ENCODE measurements at regions not wholly inside any gene's neighbourhood (a gene's known extent, or its start where the extent isn't known, plus 50 kb on each side); places are given as distances from the start of the nearest gene placed in this dataset.

DNA sequence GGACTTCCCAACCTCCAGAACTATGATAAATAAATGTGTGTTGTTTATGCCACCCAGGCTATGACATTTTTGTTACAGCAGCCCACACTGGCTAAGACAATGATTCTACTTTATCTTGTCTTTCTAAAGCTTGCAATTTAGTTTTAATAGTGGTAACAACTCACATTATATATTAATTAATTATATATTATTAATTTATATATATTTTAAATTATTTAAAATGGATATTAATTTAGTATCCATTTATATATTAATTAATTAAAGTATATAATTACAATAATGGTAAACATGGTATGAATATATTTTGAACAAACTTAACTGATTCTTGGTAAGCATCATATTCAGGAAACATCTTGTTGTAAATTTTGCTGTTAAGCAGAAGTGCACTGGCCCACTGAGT lies 863.9 kb downstream of the MCTP2 start:
- DNase-seq: no peak

DNA sequence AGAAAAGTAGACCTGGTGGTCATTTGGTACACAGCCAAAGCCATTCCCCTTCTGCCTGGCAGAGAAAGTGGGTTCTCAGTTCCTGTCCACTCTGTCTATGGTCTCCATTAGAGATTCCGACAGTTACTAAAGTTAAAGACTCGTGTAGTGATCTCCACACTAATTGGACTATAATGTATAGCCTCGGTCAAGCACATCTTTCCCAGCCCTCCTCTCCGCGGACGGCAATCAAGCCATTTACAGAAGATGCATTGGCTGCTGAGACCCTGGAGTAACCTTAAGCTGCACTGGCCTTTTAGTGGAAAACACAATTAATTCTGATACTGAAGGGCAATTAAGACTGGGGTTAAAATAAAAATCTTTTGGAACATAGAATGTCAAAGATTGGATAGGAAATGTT lies 865.3 kb downstream of the MCTP2 start:
- no peak for DNase-seq

DNA sequence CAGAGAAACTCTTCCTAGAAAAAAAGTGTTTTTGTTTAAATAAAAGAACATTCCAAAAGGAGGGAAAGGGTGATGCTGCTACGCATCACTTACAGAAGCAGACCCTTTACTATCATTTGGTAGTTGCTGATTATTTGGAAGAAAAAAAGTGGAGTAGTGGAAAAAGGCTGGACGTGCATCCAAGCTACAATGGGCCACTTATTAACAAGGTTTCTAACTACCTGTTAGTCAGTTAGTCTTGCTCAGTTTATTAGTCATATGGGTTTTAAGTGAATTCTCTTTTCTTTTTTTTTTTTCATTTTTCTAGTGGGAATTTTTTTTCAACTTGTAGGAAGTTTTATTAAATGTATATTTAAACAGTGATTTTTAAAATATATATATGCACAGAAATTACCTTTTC lies 866.0 kb downstream of the MCTP2 start:
- DNase-seq: no peak

DNA sequence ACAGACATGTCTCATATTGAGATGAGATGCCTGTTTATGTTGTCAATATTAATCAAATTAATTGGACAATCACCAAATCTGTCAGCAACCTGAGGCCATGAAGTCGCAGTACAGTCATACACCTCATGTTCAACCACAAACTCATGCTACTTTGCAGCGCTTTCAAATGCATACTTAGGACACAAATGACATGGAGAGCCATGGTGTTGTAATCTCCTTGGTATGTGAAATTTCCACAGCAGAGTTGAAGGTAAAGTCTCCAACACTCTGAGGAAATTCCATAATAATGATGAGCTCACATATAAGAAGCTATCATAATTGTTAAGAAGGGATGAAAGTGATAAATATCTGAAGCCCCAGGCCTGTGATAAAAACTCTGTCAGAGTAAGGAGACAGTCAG lies 873.9 kb downstream of the MCTP2 start:
- DNase-seq: no peak

DNA sequence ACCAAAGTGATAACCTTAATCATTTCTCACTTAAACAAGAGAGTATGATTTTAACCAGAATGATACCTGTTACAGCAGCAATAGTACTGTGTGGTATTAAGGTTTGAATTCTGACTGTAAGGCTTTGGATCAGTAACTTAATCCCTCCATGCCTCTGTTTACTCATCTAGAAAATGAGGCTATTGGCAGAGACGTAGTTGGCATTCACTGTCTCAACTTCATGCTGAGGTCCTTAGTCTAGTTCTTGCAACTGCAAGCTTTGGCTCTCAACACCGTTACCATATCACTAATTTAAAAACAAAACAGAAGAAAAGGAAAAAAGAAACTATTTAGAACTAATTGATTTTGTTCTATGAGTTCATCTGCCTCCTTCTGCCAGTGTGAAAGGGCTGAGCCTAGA lies 875.4 kb downstream of the MCTP2 start:
- no peak for DNase-seq

DNA sequence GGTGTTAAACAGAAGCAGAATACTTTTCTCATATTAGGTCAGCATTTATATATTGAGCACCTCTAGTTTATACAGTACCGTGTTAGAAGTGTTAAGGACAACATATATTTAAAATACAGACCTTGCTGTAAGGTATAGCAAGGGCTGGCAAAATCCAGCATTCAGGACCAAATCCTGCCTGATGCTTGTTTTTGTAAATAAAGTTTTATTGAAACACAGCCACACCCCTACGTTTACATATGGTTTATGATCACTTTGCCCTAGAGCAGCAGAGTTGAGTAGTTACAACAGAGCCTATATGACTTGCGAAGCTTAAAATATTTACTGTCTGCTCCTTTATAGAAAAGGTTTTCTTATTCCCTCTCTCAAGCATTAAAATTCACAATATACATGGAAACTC lies 877.3 kb downstream of the MCTP2 start:
- DNase-seq: no peak

DNA sequence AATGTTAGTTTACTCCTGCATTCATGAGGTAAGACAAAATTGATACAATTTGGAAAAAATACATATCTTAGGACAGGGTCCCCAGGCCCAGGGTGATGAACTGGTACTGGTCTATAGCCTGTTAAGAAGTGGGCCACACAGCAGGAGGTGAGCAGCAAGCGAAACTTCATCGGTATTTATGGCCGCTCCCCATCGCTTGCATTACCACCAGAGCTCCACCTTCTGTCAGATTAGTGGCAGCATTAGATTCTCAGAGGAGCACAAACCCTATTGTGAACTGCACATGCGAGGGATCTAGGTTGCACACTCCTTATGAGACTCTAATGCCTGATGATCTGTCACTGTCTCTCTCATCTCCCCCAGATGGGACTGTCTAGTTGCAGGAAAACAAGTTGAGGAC lies 880.6 kb downstream of the MCTP2 start:
- no peak for DNase-seq

DNA sequence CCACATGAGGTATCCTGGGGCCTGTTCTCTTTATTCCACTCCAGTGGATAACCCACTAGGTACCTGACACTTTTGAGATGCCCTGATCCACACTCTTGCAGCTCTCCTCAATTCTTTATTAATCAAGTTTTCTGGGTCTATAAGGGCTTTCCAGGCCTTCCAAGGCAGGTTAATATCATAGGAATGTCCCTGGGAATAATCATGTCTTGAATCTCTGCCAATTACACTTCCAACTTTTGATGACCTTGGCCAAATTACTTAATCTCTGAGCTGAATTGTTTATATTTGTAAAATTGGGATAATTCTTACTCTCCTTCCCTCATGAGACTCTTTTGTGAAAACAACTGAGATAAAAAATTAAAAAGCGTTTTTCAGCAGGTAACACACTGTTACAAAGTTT lies 881.7 kb downstream of the MCTP2 start:
- no peak for DNase-seq

DNA sequence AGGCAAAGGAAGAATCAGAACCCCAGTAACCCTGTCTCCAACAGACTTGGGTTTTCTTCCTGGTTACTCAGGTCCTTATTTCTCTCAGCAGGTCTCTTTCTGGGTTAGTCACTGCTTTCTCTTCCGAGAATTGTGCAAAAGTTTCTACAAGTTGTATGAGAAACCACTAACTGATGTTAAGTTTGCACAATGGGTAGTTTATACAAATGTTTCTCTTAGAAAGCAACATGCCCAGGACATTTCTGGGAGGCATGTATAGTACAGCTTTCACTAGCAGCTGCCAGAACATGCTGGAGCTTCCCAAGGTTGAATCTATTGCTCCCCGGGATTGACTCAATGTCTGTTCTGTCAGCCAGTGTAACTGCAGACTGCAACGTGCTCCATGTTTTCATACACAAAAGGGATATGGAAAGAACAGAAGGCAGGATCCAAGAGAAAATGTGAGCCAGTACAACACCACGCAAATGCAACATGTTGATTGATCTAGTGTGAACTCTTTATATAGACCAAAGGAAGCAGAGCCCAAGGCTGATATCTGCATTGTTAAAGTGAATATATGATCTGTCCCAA lies 887.8 kb downstream of the MCTP2 start:
- DNase-seq: no peak

DNA sequence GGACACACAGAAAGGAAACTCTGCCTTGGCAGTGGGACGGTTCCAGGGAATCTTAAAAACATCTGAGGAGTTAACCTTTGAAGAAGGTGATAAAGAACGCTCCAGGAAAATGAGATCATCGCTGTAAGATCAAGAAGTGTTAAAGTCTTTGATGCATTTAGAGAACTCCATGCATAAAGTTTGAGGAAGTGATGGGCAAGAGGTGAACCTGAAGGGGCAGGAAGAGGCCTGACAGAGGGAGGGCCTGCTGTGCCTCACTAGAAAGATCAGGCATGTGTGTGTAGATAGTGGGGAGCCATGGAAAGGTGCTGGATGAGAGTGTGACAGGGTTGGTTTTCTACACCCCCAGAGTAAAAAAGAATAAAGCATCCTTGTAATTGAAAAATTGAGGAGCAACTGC lies 889.2 kb downstream of the MCTP2 start:
- DNase-seq: no peak

DNA sequence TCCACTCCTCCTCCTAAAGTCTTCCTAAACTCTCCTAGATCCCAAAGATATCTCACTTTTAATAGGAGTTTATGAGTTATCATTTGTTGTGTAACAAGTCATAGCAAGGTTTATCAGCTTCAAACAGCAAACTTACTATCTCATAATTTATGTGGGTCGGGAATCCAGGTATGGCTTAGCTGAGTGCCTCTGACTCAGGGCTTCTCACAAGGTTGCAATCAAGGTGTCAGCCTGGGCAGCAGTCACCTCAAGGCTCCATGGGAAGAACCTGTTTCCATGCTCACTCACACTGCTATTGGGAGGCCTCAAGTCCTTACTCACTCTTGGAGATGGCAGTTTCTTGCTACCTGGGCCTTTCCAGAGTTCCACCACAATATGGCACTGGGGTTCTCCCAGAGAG lies 889.8 kb downstream of the MCTP2 start:
- DNase-seq: no peak

DNA sequence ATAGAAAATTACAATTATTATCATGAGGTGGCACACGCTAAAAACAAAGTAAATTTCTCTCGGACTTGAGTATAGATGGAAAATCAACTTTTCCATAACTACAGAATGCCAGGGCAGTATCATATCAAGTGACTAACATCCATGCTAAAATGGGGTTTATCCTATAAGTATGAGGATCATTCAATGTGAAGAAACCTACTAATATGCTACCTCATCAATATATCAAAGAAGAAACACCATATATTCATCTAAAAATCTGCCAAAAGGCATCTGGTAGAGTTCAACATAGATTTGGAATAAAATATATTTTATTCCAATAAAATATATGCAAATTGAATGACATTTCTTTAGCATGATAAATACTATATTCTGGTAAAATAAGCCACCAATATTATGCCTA lies 894.4 kb downstream of the MCTP2 start:
- no peak for DNase-seq

DNA sequence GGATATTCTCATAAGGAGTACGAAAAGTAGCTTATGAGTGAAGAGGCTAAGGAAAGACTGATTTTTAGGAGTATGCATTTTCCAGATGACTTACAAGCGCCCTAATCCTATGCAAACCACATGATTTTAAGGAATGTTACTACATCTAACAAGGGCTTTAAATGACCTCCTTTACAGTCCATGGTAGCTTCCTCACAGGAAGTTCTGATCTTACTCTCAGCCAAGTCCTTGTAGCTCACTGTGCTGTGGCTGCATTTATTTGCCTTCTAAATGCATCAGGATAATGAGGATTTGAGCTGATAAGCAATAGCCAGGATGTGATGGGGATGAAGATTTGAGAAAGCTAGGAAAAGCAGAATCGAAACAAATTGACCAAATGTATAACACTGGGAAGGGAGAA lies 896.0 kb downstream of the MCTP2 start:
- DNase-seq: no peak

DNA sequence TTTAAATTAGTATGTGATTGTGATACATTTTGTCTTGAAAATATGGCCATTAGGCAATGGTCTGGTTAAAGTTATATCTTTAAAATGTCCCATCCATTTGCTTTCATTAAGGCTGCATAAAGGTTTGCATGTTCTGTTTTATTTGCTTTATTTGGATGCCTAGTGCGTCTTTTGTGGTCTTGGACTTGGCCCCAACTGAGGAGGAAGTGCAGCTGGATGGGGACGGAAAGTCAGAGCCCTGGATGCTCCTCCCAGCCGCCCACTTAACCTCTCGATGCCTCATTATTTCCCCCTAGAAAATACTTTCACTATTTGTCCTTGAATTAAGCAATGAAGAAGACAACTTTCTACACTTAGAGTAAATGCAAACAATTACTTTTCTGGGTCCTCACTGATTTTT lies 898.2 kb downstream of the MCTP2 start:
- no peak for DNase-seq

DNA sequence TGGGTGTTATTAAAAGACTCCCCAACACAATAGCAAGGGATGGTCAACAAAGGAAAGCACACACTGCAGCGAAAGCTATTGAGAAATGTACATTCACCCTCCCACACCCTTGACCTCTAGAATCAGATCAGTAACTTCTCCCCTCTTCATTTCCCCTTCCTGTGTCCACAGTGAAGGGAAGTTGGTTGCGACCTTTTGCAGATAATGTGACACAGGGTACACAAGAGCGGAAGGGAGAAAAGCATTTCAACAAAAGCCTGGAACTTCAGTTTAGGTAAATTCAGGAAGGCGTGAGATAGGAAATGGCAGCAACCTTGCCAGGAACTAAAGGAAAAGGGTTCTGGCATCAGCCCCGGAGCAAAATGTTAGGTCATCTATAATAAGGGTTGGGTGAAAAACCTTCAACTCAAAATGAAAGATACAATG lies 899.8 kb downstream of the MCTP2 start:
- no peak for DNase-seq

DNA sequence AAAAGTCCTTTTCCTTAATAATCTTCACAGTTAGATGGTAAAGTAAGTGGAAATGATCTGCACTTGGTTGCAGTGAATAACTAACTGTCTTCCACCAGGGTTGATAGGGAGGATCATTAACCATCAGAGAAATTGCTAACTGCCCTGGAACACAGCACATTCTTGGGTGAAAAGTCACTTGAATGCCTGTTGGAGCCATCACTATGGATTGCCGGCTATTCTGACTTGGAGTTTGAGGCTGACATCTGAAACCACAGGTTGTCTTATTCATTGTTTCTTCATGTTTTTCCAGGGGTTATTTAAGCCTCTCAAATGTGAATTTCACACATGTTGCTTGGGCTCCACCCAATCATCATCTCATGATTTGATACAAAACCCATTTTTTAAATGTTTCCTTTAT lies 901.4 kb downstream of the MCTP2 start:
- no peak for DNase-seq

DNA sequence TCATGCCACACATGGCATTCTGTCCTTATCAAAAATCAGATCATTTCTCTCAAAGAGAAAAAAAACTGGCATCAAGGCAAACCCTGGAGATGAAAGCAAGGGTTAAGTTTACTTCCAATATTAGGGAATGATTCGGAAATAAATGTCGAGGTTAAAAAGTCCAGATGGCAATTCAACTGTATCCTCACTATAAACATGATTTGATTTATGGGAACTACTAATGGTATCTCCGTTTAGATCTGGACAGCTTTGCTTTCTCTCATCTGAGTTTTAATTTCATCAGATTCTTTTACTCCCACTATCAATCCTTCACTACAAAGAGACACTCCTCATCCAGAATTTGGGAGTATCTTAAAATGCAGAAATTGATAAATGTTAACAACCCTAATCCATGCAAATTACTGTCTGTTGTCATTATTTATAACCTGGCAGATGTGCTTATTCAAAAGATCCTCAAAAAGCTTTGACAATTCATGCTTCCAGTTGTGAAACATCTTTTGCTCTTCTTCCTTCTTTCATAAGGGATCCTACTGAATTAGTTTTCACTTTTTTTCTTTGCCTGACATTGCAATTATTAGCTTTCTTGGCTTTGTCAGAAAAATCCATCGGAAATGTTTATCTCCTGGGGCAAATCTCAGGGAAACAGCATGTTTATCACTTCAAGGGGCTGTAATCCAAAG lies 903.2 kb downstream of the MCTP2 start:
- no peak for DNase-seq

DNA sequence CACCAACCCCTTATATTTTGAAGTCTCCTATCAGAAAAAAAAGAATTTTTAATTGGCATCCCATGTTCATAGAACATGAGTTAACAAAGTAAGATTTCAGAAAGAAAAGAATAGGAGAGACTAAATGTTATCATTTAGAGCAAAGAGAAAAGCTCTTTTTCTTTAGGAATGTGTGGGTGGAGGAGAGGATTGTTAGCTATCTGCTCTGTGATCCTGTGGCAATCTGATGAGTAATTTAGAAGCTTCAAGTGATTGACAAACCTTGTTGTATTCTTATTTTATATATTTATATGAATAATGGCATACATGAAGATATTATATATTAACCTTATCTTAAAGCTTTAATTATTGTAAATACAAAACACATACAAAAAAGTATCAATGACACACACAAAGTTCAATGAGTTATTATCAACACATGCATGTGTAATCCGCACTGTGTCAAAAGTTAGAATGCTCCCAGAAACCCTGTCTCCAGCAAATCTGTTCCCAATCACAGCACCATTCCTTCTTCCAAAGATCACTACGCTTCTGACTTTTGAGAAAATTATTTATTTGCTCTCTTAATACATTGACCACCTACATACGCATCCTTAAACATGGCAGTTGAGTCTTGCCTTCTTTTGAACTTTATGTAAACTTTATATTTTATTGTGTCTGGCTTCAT lies 907.4 kb downstream of the MCTP2 start:
- DNase-seq: no peak

DNA sequence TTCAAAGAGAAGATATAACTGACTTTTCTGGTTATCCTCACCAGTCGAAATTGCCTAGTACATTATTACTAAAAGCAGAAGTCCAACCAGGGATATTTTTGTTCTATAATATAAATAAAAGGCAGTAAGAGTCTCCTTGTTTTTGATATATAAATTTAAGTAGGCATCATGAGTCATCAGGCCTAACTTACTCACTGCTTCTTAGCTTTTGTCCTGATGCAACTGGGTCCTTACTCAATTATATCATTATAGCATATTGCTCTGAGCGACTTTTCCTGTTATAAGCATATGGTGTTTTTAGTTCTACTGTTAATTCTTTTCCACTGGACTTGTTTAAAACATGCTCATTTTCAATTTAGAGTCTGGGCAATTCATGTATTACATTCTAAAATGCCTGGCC lies 910.1 kb downstream of the MCTP2 start:
- DNase-seq: no peak

DNA sequence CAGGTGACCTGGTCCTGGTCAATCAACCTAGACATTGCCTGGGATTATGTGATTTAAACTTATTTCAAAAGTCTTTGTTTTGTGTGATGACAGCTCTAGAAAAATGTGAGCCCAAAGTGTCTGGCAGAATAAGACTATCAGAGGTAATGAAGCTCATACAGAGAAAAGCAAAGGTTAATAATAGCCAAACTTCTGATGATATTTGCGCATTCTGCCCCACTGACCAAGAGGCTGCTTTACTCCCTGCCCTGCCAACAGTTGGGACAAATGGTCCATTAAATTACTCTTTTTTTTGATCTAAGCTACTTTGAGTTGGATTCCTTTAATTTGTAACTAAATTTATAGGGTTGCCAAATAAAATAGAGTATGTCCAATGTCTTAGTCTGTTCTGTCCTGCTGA lies 911.2 kb downstream of the MCTP2 start:
- no peak for DNase-seq

DNA sequence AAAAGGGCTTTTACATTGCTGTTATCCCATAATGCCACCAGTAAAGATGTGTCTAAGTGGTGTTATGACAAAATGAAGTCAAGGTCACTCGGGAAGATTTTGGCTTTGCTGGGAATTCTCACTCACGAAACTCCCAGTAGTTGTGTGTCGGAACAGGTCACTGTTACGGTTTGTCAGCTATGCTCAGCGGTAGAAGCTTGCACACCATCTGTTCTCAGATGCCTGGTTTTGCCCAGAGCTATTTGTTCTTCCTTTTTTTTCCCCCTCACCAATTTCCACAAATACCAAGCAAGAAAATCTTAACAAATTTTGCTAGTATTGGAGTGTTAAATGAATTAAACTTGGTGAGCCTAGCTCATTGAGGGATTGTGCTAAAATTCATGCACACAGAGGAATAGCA lies 915.1 kb downstream of the MCTP2 start:
- no peak for DNase-seq

DNA sequence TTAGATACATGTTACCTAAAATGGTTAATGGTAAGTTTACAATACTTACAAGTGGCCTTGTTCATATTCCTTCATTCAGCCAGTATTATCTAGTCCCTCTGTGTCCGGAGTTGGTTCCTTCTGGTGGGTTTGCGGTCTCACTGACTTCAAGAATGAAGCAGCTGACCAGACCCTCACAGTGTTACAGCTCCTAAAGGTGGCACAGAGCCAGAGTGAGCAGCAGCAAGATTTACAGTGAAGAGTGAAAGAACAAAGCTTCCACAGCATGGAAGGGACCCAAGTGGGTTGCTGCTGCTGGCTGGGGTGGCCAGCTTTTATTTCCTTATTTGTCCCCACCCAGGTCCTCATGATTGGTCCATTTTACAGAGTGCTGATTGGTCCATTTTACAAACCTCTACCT lies 916.8 kb downstream of the MCTP2 start:
- DNase-seq: no peak

DNA sequence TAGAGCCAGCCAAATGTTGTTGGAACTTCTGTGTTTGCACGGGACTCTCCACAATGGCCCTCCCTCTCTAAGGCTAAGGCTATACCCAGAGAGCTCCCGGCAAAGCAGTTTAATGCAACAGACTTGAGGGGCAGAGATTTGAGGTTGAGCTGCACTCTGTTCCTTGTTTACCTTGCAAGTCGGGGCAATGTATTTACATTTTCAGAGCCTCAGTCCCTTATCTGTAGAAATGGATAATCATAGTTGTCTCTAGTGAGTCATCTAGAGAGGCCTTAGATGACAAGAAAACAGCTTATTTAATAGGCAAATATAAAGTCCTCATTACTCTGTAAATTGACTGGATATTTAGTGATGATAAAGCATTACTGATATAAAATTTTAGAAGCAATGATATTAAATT lies 917.7 kb downstream of the MCTP2 start:
- DNase-seq: no peak

DNA sequence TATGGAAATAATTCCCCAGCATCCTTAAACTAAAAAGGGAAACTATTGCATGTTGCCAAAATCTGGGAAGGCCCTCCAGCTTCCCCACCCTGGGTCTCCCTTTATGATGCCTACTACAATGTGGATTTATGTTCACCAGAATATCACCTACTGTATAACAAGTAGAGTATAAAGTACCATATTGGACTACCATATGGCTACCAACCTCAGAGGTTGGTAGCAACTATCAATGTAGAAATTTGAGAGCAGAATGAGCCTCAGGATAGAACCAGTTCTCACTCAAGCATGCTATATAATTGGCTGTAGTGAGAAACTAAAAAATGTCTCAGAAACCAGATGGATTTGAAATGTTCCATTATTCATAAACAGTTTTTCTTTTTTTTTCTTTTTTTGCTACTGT lies 918.4 kb downstream of the MCTP2 start:
- no peak for DNase-seq

DNA sequence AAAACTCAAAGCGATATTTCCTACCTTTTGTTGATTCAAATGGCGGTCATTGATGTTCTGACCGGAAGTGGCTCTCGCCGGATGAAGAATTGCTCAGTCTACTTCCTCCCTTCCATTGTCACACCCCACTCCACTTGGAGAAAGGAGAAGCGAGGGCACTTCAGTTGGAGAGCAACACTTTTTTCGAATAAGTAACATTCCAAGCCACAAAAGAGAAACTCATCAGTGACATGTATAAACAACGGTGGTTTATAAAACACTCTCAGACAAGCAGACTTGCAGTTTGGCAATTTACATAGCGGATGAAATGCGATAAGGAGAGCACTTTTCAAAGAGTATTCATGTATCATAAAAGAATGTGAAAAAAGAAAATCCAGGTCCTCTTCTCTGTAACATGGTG lies 919.1 kb downstream of the MCTP2 start:
- no peak for DNase-seq

All from CD4-positive, alpha-beta T cell treated with Interleukin-12 subunit alpha and Interleukin-12 subunit beta, for 1 hour (primary cell).